ENCODE measurements at regions not wholly inside any gene's neighbourhood (a gene's known extent, or its start where the extent isn't known, plus 50 kb on each side); places are given as distances from the start of the nearest gene placed in this dataset.
A peak's percentile ranks its signal among the peaks of the same experiment; 100 is the strongest.

- no peak overlapping the region for H3K27ac Mint-ChIP-seq
- no peaks in the 10 kb centered on the region for H3K4me1 Mint-ChIP-seq
- ATAC-seq (no peak), DNase-seq (no peak)
- Histone ChIP-seq H3K36me3 (ENCODE audit: control insufficient read depth in 2 of 3, insufficient read depth in 3 of 3, low read length in 3 of 3) (no peaks in the 10 kb centered on the region), H3K27me3 (ENCODE audit: control insufficient read depth in 2 of 2, insufficient read depth in 2 of 2, low read length in 2 of 2) (no peaks in the 10 kb centered on the region), H3K4me1 (ENCODE audit: control insufficient read depth in 2 of 2, insufficient read depth in 2 of 2, low read length in 2 of 2) (no peaks in the 10 kb centered on the region), H3K27ac (ENCODE audit: low read depth, low read length) (no peak overlapping the region), H3K9me3 (ENCODE audit: control insufficient read depth in 2 of 3, low read length in 3 of 3) (no peaks in the 10 kb centered on the region), H3K4me3 (ENCODE audit: low read length) (no peak overlapping the region)
- H3K9me3 Mint-ChIP-seq, result no peaks in the 10 kb centered on the region
- peaks cover 0 to 4% (median 0%) of the 10 kb centered on the region in 5 donors for H3K27me3 Mint-ChIP-seq
- ChIA-PET POLR2A (no interaction called here), CTCF (no interaction called here)
- H3K4me3 Mint-ChIP-seq, result no peak overlapping the region
- no peaks in the 10 kb centered on the region for H3K36me3 Mint-ChIP-seq
- intact Hi-C loops (cut with micrococcal nuclease), result no loop called here
These were observed 602.5 kb upstream of the DPPA4 start for GRCh38 chr3:109939817-109940216.

GRCh38 chr3:109943181-109943580 lies 605.8 kb upstream of the DPPA4 start:
- no peaks in the 10 kb centered on the region for H3K4me1 ChIP-seq (ENCODE audit: control insufficient read depth in 2 of 2, insufficient read depth in 2 of 2, low read length in 2 of 2)
- Mint-ChIP-seq H3K27ac (no peak overlapping the region), H3K27me3 (no peaks in the 10 kb centered on the region), H3K36me3 (no peaks in the 10 kb centered on the region), H3K9me3 (no peaks in the 10 kb centered on the region), H3K4me3 (no peak overlapping the region), H3K4me1 (no peaks in the 10 kb centered on the region)
- H3K4me3 ChIP-seq (ENCODE audit: low read length), result no peak overlapping the region
- H3K27me3 ChIP-seq (ENCODE audit: control insufficient read depth in 2 of 2, insufficient read depth in 2 of 2, low read length in 2 of 2), result no peaks in the 10 kb centered on the region
- DNase-seq (no peak), ATAC-seq (no peak)
- no peaks in the 10 kb centered on the region for H3K9me3 ChIP-seq (ENCODE audit: control insufficient read depth in 2 of 3, low read length in 3 of 3)
- H3K27ac ChIP-seq (ENCODE audit: low read depth, low read length), result no peak overlapping the region
- ChIA-PET CTCF (no interaction called here), POLR2A (interaction anchor here (0.7 kb wide), 1 partner anchor 73 kb away, joined by 3 read pairs; no protein-coding TSS in a partner anchor)
- intact Hi-C loops (cut with micrococcal nuclease), result no loop called here
- H3K36me3 ChIP-seq (ENCODE audit: control insufficient read depth in 2 of 3, insufficient read depth in 3 of 3, low read length in 3 of 3), result no peaks in the 10 kb centered on the region

GRCh38 chr3:109944836-109945235 lies 607.5 kb upstream of the DPPA4 start:
- Histone ChIP-seq H3K9me3 (ENCODE audit: control insufficient read depth in 2 of 3, low read length in 3 of 3) (no peaks in the 10 kb centered on the region), H3K4me3 (ENCODE audit: low read length) (no peak overlapping the region), H3K27ac (ENCODE audit: low read depth, low read length) (no peak overlapping the region), H3K36me3 (ENCODE audit: control insufficient read depth in 2 of 3, insufficient read depth in 3 of 3, low read length in 3 of 3) (no peaks in the 10 kb centered on the region), H3K27me3 (ENCODE audit: control insufficient read depth in 2 of 2, insufficient read depth in 2 of 2, low read length in 2 of 2) (no peaks in the 10 kb centered on the region), H3K4me1 (ENCODE audit: control insufficient read depth in 2 of 2, insufficient read depth in 2 of 2, low read length in 2 of 2) (no peaks in the 10 kb centered on the region)
- CTCF ChIA-PET, result no interaction called here
- POLR2A ChIA-PET, result no interaction called here
- no peaks in the 10 kb centered on the region for H3K9me3 Mint-ChIP-seq
- DNase-seq, result no peak
- H3K4me3 Mint-ChIP-seq, result no peak overlapping the region
- H3K27me3 Mint-ChIP-seq, result no peaks in the 10 kb centered on the region
- intact Hi-C loops (cut with micrococcal nuclease), result loop anchor here in 1 of 2 donors (2.0 kb wide), 1 partner anchor 212 kb away; no protein-coding TSS in a partner anchor
- no peaks in the 10 kb centered on the region for H3K4me1 Mint-ChIP-seq
- H3K36me3 Mint-ChIP-seq, result no peaks in the 10 kb centered on the region
- peak overlapping the region in 1 of 9 donors; percentile 3 for H3K27ac Mint-ChIP-seq
- ATAC-seq, result no peak

GRCh38 chr3:109952924-109953323 lies 615.6 kb upstream of the DPPA4 start:
- Histone ChIP-seq H3K27ac (ENCODE audit: low read depth, low read length) (no peak overlapping the region), H3K9me3 (ENCODE audit: control insufficient read depth in 2 of 3, low read length in 3 of 3) (no peaks in the 10 kb centered on the region), H3K27me3 (ENCODE audit: control insufficient read depth in 2 of 2, insufficient read depth in 2 of 2, low read length in 2 of 2) (no peaks in the 10 kb centered on the region), H3K4me1 (ENCODE audit: control insufficient read depth in 2 of 2, insufficient read depth in 2 of 2, low read length in 2 of 2) (no peaks in the 10 kb centered on the region), H3K4me3 (ENCODE audit: low read length) (no peak overlapping the region), H3K36me3 (ENCODE audit: control insufficient read depth in 2 of 3, insufficient read depth in 3 of 3, low read length in 3 of 3) (no peaks in the 10 kb centered on the region)
- Mint-ChIP-seq H3K4me3 (no peak overlapping the region), H3K4me1 (peaks cover 0 to 3% (median 0%) of the 10 kb centered on the region in 7 donors), H3K27me3 (no peaks in the 10 kb centered on the region), H3K9me3 (peaks cover 0 to 6% (median 0%) of the 10 kb centered on the region in 11 donors), H3K27ac (no peak overlapping the region), H3K36me3 (no peaks in the 10 kb centered on the region)
- ChIA-PET POLR2A (no interaction called here), CTCF (no interaction called here)
- ATAC-seq (no peak), DNase-seq (no peak)
- intact Hi-C loops (cut with micrococcal nuclease), result no loop called here

- H3K27ac ChIP-seq (ENCODE audit: low read depth, low read length), result no peak overlapping the region
- H3K36me3 Mint-ChIP-seq, result no peaks in the 10 kb centered on the region
- no peak overlapping the region for H3K4me3 Mint-ChIP-seq
- no peak for ATAC-seq
- H3K27me3 Mint-ChIP-seq, result no peaks in the 10 kb centered on the region
- no peaks in the 10 kb centered on the region for H3K4me1 ChIP-seq (ENCODE audit: control insufficient read depth in 2 of 2, insufficient read depth in 2 of 2, low read length in 2 of 2)
- CTCF ChIA-PET, result interaction anchor here (0.6 kb wide), 1 partner anchor 1656 kb away, joined by 3 read pairs; no protein-coding TSS in a partner anchor
- no peak overlapping the region for H3K27ac Mint-ChIP-seq
- H3K4me3 ChIP-seq (ENCODE audit: low read length), result no peak overlapping the region
- POLR2A ChIA-PET, result no interaction called here
- intact Hi-C loops (cut with micrococcal nuclease), result no loop called here
- no peak for DNase-seq
- H3K4me1 Mint-ChIP-seq, result no peaks in the 10 kb centered on the region
- peaks cover 0 to 4% (median 0%) of the 10 kb centered on the region in 11 donors for H3K9me3 Mint-ChIP-seq
- H3K9me3 ChIP-seq (ENCODE audit: control insufficient read depth in 2 of 3, low read length in 3 of 3), result no peaks in the 10 kb centered on the region
- H3K27me3 ChIP-seq (ENCODE audit: control insufficient read depth in 2 of 2, insufficient read depth in 2 of 2, low read length in 2 of 2), result no peaks in the 10 kb centered on the region
- H3K36me3 ChIP-seq (ENCODE audit: control insufficient read depth in 2 of 3, insufficient read depth in 3 of 3, low read length in 3 of 3), result peaks cover 0 to 2% (median 0%) of the 10 kb centered on the region in 3 experiments
These were observed 626.5 kb upstream of the DPPA4 start for GRCh38 chr3:109963831-109964230.

- no peaks in the 10 kb centered on the region for H3K36me3 ChIP-seq (ENCODE audit: control insufficient read depth in 2 of 3, insufficient read depth in 3 of 3, low read length in 3 of 3)
- H3K9me3 ChIP-seq (ENCODE audit: control insufficient read depth in 2 of 3, low read length in 3 of 3), result no peaks in the 10 kb centered on the region
- H3K4me3 Mint-ChIP-seq, result no peak overlapping the region
- ATAC-seq (no peak), DNase-seq (no peak)
- intact Hi-C loops (cut with micrococcal nuclease), result no loop called here
- ChIA-PET POLR2A (no interaction called here), CTCF (no interaction called here)
- no peaks in the 10 kb centered on the region for H3K27me3 Mint-ChIP-seq
- no peaks in the 10 kb centered on the region for H3K4me1 Mint-ChIP-seq
- H3K4me3 ChIP-seq (ENCODE audit: low read length), result no peak overlapping the region
- no peaks in the 10 kb centered on the region for H3K4me1 ChIP-seq (ENCODE audit: control insufficient read depth in 2 of 2, insufficient read depth in 2 of 2, low read length in 2 of 2)
- no peak overlapping the region for H3K27ac Mint-ChIP-seq
- H3K27me3 ChIP-seq (ENCODE audit: control insufficient read depth in 2 of 2, insufficient read depth in 2 of 2, low read length in 2 of 2), result no peaks in the 10 kb centered on the region
- H3K9me3 Mint-ChIP-seq, result peaks cover 0 to 9% (median 4%) of the 10 kb centered on the region in 11 donors
- peaks cover 0 to 4% (median 0%) of the 10 kb centered on the region in 5 donors for H3K36me3 Mint-ChIP-seq
- no peak overlapping the region for H3K27ac ChIP-seq (ENCODE audit: low read depth, low read length)
These were observed 636.4 kb upstream of the DPPA4 start for GRCh38 chr3:109973733-109974132.

- H3K9me3 Mint-ChIP-seq, result peaks cover 0 to 9% (median 4%) of the 10 kb centered on the region in 11 donors
- no peak for ATAC-seq
- CTCF ChIA-PET, result no interaction called here
- Histone ChIP-seq H3K36me3 (ENCODE audit: control insufficient read depth in 2 of 3, insufficient read depth in 3 of 3, low read length in 3 of 3) (no peaks in the 10 kb centered on the region), H3K9me3 (ENCODE audit: control insufficient read depth in 2 of 3, low read length in 3 of 3) (no peaks in the 10 kb centered on the region), H3K27ac (ENCODE audit: low read depth, low read length) (no peak overlapping the region), H3K4me3 (ENCODE audit: low read length) (no peak overlapping the region), H3K27me3 (ENCODE audit: control insufficient read depth in 2 of 2, insufficient read depth in 2 of 2, low read length in 2 of 2) (no peaks in the 10 kb centered on the region), H3K4me1 (ENCODE audit: control insufficient read depth in 2 of 2, insufficient read depth in 2 of 2, low read length in 2 of 2) (no peaks in the 10 kb centered on the region)
- no peak overlapping the region for H3K27ac Mint-ChIP-seq
- intact Hi-C loops (cut with micrococcal nuclease), result no loop called here
- no peak for DNase-seq
- no peak overlapping the region for H3K4me3 Mint-ChIP-seq
- no peaks in the 10 kb centered on the region for H3K27me3 Mint-ChIP-seq
- peaks cover 0 to 4% (median 0%) of the 10 kb centered on the region in 5 donors for H3K36me3 Mint-ChIP-seq
- POLR2A ChIA-PET, result no interaction called here
- no peaks in the 10 kb centered on the region for H3K4me1 Mint-ChIP-seq
These were observed 640.6 kb upstream of the DPPA4 start for GRCh38 chr3:109977897-109978296.

Data from naive thymus-derived CD4-positive, alpha-beta T cell (primary cell).